HEK293 (cell line): ENCODE measurements at regions not wholly inside any gene's neighbourhood (a gene's known extent, or its start where the extent isn't known, plus 50 kb on each side); places are given as distances from the start of the nearest gene placed in this dataset.
"Not testable (repeated sequence)": the region's sequence is repeated elsewhere in the genome, so short reads cannot be mapped to it uniquely, and the experiment has no call there.

ENCODE experiments used
- CTCF ChIA-PET: fragments of 350-600 bp; formaldehyde crosslinking; extraction: SDS; loops from one replicate; lab custom pipeline; 2021; ENCODE audit warnings: antibody characterized with exemption; lab: Yijun Ruan, JAX
- POLR2A ChIA-PET: fragments of 300-600 bp; formaldehyde crosslinking; extraction: SDS; loops from one replicate; lab custom pipeline; 2020; ENCODE audit warnings: antibody characterized with exemption, inconsistent platforms; lab: Yijun Ruan, JAX
- H3K27ac ChIP-seq: fragments of 200-500 bp; sonication (Bioruptor generic); 2 replicates; pipeline ENCODE4 v1.5.1; 2014; ENCODE audit warnings: low read depth, low read length, control low read depth, inconsistent platforms; ENCODE audit errors: extremely low read depth
- H3K36me3 ChIP-seq, 2 experiments: fragments of 200-500 bp in 1 of 2; sonication (Bioruptor generic) in 1 of 2; 1 replicate in 1 of 2; 2 replicates in 1 of 2; pipeline ENCODE4 v1.5.1; 2014 to 2017; ENCODE audit warnings: inconsistent platforms in 2 of 2, low read length in 2 of 2; ENCODE audit not compliant: control insufficient read depth in 2 of 2, insufficient read depth in 1 of 2
- H3K4me1 ChIP-seq: fragments of 200-500 bp; sonication (Bioruptor generic); 2 replicates; pipeline ENCODE4 v1.5.1; 2014; ENCODE audit warnings: mild to moderate bottlenecking, low read length, inconsistent platforms; ENCODE audit not compliant: control insufficient read depth, insufficient read depth
- H3K4me3 ChIP-seq: 2 replicates; pipeline ENCODE4 v1.5.1; 2011; ENCODE audit warnings: low read depth, mild to moderate bottlenecking, control low read depth, low read length, moderate library complexity
- H3K9me3 ChIP-seq: fragments of 200-500 bp; sonication (Bioruptor generic); 2 replicates; pipeline ENCODE4 v1.5.1; 2014; ENCODE audit warnings: low read depth, low read length, inconsistent platforms; ENCODE audit not compliant: control insufficient read depth, insufficient read depth
- GLI4 ChIP-seq: fragments of 450-650 bp; formaldehyde crosslinking; IDR thresholded peaks from 2 replicates; pipeline ENCODE4 v1.5.1; 2016; ENCODE audit warnings: missing biosample characterization, missing genetic modification characterization
- IKZF3 ChIP-seq: fragments of 450-650 bp; IDR thresholded peaks from 2 replicates; pipeline ENCODE4 v1.5.0; 2018; ENCODE audit warnings: missing biosample characterization, mild to moderate bottlenecking, missing genetic modification characterization, moderate library complexity
- SCRT1 ChIP-seq: fragments of 450-650 bp; formaldehyde crosslinking; IDR thresholded peaks from 2 replicates; pipeline ENCODE4 v1.5.1; 2016; ENCODE audit warnings: missing biosample characterization, missing genetic modification characterization, borderline replicate concordance
- SCRT2 ChIP-seq: fragments of 450-650 bp; formaldehyde crosslinking; IDR thresholded peaks from 2 replicates; pipeline ENCODE4 v1.5.1; 2016; ENCODE audit warnings: missing biosample characterization, missing genetic modification characterization
- ZFP37 ChIP-seq: fragments of 450-650 bp; formaldehyde crosslinking; IDR thresholded peaks from 2 replicates; pipeline ENCODE4 v1.5.1; 2016; ENCODE audit warnings: missing biosample characterization, missing genetic modification characterization
- ZFP69B ChIP-seq: fragments of 450-650 bp; formaldehyde crosslinking; IDR thresholded peaks from 2 replicates; pipeline ENCODE4 v1.5.1; 2016; ENCODE audit warnings: missing biosample characterization, missing genetic modification characterization
- ZNF112 ChIP-seq: fragments of 450-650 bp; formaldehyde crosslinking; IDR thresholded peaks from 2 replicates; pipeline ENCODE4 v1.5.0; 2017; ENCODE audit warnings: missing biosample characterization, missing genetic modification characterization
- ZNF19 ChIP-seq: fragments of 450-650 bp; formaldehyde crosslinking; IDR thresholded peaks from 2 replicates; pipeline ENCODE4; 2016; ENCODE audit warnings: missing biosample characterization, missing genetic modification characterization, low read depth
- ZNF2 ChIP-seq: fragments of 450-650 bp; formaldehyde crosslinking; IDR thresholded peaks from 2 replicates; pipeline ENCODE4 v1.5.1; 2016; ENCODE audit warnings: missing biosample characterization, missing genetic modification characterization
- ZNF223 ChIP-seq: fragments of 450-650 bp; formaldehyde crosslinking; IDR thresholded peaks from 2 replicates; pipeline ENCODE4 v1.5.1; 2016; ENCODE audit warnings: missing biosample characterization, missing genetic modification characterization
- ZNF585B ChIP-seq: fragments of 450-650 bp; formaldehyde crosslinking; IDR thresholded peaks from 2 replicates; pipeline ENCODE4 v1.5.1; 2016; ENCODE audit warnings: missing biosample characterization, missing genetic modification characterization
- ZNF76 ChIP-seq: fragments of 450-650 bp; formaldehyde crosslinking; IDR thresholded peaks from 2 replicates; pipeline ENCODE4; 2016; ENCODE audit warnings: low read depth, missing biosample characterization, missing genetic modification characterization, borderline replicate concordance
- ZNF837 ChIP-seq: fragments of 450-650 bp; formaldehyde crosslinking; IDR thresholded peaks from 2 replicates; pipeline ENCODE4 v1.5.1; 2016; ENCODE audit warnings: missing biosample characterization, missing genetic modification characterization
- TF ChIP-seq, protein P1 (sequence below): fragments of 450-650 bp; formaldehyde crosslinking; IDR thresholded peaks from 2 replicates; pipeline ENCODE4; 2016; ENCODE audit warnings: missing biosample characterization, missing genetic modification characterization
- TF ChIP-seq, protein P2 (sequence below): fragments of 450-650 bp; formaldehyde crosslinking; IDR thresholded peaks from 2 replicates; pipeline ENCODE4 v1.5.1; 2016; ENCODE audit warnings: missing biosample characterization, missing genetic modification characterization, low read depth
- TF ChIP-seq, protein P3 (sequence below): fragments of 450-650 bp; formaldehyde crosslinking; IDR thresholded peaks from 2 replicates; pipeline ENCODE4 v1.5.1; 2017; ENCODE audit warnings: missing biosample characterization, missing genetic modification characterization

DNA sequence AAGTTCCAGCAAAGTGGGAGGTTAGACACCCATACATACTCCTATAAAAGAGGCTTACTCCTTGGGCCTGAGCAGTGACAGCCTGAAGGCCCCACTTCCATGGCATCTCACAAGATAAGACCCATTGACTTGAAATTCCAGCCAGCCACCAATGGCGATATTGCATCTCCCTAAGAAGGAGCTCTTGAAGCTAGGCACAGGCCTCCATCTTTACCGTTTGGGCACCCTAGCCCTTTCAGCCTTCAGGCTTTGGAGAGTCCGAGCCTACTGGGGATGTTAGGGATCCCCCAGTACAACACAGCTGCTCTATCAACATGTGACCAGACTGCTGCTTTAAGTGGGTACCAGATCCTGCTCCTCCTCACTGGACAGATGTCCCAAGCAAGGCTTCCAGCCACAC is 189.5 kb downstream of the MAGEE1 start:
- ChIA-PET POLR2A (no interaction called here), CTCF (interaction anchor here (1.1 kb wide), 1 partner anchor 61 kb away, joined by 3 read pairs; no protein-coding TSS in a partner anchor)
- no peaks in the 10 kb centered on the region; the same call in none of the 2 replicates for H3K9me3 ChIP-seq
- H3K36me3 ChIP-seq = no peaks in the 10 kb centered on the region
- peak; percentile 37; the same call in 1 of the 2 replicates for TF ChIP-seq ZNF585B
- TF ChIP-seq, protein P1, sequence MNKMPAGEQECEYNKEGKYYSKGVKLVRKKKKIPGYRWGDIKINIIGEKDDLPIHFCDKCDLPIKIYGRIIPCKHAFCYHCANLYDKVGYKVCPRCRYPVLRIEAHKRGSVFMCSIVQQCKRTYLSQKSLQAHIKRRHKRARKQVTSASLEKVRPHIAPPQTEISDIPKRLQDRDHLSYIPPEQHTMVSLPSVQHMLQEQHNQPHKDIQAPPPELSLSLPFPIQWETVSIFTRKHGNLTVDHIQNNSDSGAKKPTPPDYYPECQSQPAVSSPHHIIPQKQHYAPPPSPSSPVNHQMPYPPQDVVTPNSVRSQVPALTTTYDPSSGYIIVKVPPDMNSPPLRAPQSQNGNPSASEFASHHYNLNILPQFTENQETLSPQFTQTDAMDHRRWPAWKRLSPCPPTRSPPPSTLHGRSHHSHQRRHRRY = no peak
- TF ChIP-seq, all 188 proteins: peak for 1
- Histone ChIP-seq H3K4me1 (no peaks in the 10 kb centered on the region), H3K27ac (no peak overlapping the region), H3K4me3 (no peak overlapping the region)

DNA sequence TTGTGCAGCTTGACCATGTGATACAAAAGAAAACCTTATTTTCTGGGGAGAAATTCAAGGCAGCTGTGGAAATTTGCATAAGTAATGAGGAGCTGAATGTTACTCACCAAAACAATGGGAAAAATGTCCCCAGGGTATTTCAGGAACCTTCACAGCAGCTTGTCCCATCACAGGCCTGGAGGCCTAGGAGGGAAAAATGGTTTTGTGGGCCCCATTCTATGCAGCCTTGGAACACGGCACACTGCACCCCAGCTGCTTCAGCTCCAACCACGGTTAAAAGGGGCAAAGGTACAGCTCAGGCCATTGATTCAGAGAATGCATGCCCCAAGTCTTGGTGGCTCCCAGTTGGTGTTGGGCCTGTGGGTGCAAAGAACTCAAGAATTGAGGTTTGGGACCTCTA is 216.1 kb downstream of the MAGEE1 start:
- Histone ChIP-seq H3K4me1 (no peaks in the 10 kb centered on the region), H3K9me3 (peaks cover 10% of the 10 kb centered on the region), H3K4me3 (no peak overlapping the region), H3K27ac (no peak overlapping the region), H3K36me3 (no peaks in the 10 kb centered on the region)
- TF ChIP-seq ZNF112 (tag by site-specific recombination) = no peak
- peak; percentile 96 for TF ChIP-seq ZNF585B
- CTCF ChIA-PET = no interaction called here
- POLR2A ChIA-PET = no interaction called here

DNA sequence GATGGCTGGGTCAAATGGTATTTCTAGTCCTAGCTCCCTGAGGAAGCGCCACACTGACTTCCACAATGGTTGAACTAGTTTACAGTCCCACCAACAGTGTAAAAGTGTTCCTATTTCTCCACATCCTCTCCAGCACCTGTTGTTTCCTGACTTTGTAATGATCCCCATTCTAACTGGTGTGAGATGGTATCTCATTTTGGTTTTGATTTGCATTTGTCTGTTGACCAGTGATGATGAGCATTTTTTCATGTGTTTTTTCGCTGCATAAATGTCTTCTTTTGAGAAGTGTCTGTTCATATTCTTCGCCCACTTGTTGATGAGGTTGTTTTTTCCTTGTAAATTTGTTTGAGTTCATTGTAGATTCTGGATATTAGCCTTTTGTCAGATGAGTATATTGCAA is 223.9 kb downstream of the MAGEE1 start:
- POLR2A ChIA-PET, H3K36me3 ChIP-seq, H3K27ac ChIP-seq, H3K4me3 ChIP-seq, H3K9me3 ChIP-seq, H3K4me1 ChIP-seq, CTCF ChIA-PET: not testable (repeated sequence)
- peak; percentile 67 for TF ChIP-seq SCRT2
- TF ChIP-seq SCRT1 (tag by site-specific recombination) = peak; percentile 84

DNA sequence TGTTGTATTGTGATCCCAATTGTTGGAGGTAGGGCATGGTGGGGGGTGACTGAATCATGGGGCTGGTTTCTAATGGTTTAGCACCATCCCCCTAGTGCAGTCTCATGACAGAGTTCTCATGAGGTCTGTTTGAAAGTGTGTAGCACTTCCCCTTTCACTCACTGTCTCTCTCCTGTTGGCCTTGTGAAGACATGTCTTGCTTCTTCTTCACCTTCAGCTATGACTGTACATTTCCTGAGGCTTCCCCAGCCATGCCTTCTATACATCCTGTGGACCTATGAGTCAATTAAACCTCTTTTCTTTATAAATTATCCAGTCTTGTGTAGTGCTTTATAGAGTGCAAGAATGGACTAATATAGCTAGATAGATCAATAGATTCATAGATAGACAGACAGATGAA is 230.0 kb downstream of the MAGEE1 start:
- ChIA-PET POLR2A (no interaction called here), CTCF (no interaction called here)
- Histone ChIP-seq H3K9me3 (no peaks in the 10 kb centered on the region), H3K4me1 (no peaks in the 10 kb centered on the region), H3K27ac (no peak overlapping the region), H3K4me3 (no peak overlapping the region), H3K36me3 (no peaks in the 10 kb centered on the region)
- TF ChIP-seq ZNF19 (tag by site-specific recombination) (no peak), GLI4 (tag by site-specific recombination) (no peak), ZFP69B (tag by site-specific recombination) (no peak), ZFP37 (no peak), ZNF223 (tag by site-specific recombination) (no peak), ZNF2 (tag by site-specific recombination) (no peak), ZNF76 (tag by site-specific recombination) (no peak), ZNF837 (tag by site-specific recombination) (no peak), IKZF3 (tag by site-specific recombination) (no peak)
- TF ChIP-seq, protein P2, sequence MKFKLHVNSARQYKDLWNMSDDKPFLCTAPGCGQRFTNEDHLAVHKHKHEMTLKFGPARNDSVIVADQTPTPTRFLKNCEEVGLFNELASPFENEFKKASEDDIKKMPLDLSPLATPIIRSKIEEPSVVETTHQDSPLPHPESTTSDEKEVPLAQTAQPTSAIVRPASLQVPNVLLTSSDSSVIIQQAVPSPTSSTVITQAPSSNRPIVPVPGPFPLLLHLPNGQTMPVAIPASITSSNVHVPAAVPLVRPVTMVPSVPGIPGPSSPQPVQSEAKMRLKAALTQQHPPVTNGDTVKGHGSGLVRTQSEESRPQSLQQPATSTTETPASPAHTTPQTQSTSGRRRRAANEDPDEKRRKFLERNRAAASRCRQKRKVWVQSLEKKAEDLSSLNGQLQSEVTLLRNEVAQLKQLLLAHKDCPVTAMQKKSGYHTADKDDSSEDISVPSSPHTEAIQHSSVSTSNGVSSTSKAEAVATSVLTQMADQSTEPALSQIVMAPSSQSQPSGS (tag by site-specific recombination) = no peak
- TF ChIP-seq, protein P3, sequence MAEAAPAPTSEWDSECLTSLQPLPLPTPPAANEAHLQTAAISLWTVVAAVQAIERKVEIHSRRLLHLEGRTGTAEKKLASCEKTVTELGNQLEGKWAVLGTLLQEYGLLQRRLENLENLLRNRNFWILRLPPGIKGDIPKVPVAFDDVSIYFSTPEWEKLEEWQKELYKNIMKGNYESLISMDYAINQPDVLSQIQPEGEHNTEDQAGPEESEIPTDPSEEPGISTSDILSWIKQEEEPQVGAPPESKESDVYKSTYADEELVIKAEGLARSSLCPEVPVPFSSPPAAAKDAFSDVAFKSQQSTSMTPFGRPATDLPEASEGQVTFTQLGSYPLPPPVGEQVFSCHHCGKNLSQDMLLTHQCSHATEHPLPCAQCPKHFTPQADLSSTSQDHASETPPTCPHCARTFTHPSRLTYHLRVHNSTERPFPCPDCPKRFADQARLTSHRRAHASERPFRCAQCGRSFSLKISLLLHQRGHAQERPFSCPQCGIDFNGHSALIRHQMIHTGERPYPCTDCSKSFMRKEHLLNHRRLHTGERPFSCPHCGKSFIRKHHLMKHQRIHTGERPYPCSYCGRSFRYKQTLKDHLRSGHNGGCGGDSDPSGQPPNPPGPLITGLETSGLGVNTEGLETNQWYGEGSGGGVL = no peak
